ENCODE measurements at regions not wholly inside any gene's neighbourhood (a gene's known extent, or its start where the extent isn't known, plus 50 kb on each side); places are given as distances from the start of the nearest gene placed in this dataset.

GRCh38 chrX:80312448-80312847 is 107.8 kb upstream of the TENT5D start:
- no peak for TF ChIP-seq EZH2 (IDR thresholded peaks at IDR 0.05; ENCODE audit: borderline replicate concordance, insufficient read depth, low read depth, low read length, poor library complexity, severe bottlenecking)
- TF ChIP-seq, protein P1, sequence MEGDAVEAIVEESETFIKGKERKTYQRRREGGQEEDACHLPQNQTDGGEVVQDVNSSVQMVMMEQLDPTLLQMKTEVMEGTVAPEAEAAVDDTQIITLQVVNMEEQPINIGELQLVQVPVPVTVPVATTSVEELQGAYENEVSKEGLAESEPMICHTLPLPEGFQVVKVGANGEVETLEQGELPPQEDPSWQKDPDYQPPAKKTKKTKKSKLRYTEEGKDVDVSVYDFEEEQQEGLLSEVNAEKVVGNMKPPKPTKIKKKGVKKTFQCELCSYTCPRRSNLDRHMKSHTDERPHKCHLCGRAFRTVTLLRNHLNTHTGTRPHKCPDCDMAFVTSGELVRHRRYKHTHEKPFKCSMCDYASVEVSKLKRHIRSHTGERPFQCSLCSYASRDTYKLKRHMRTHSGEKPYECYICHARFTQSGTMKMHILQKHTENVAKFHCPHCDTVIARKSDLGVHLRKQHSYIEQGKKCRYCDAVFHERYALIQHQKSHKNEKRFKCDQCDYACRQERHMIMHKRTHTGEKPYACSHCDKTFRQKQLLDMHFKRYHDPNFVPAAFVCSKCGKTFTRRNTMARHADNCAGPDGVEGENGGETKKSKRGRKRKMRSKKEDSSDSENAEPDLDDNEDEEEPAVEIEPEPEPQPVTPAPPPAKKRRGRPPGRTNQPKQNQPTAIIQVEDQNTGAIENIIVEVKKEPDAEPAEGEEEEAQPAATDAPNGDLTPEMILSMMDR (IDR thresholded peaks at IDR 0.05): no peak
- H3K27me3 Mint-ChIP-seq: no peaks in the 10 kb centered on the region
- no peak for DNase-seq
- ChIA-PET POLR2A (no interaction called here), CTCF (no interaction called here)
- no peaks in the 10 kb centered on the region for H3K4me1 ChIP-seq (ENCODE audit: control insufficient read depth in 2 of 2, insufficient read depth in 2 of 2, low read length in 2 of 2)
- no peaks in the 10 kb centered on the region for H3K9me3 ChIP-seq (ENCODE audit: control extremely low read depth in 1 of 3, control insufficient read depth in 2 of 3, insufficient read depth in 1 of 3, low read length in 2 of 3)
- intact Hi-C loops (cut with micrococcal nuclease): no loop called here
- no peak overlapping the region for H3K27ac Mint-ChIP-seq
- no peak for ATAC-seq (ENCODE audit: low read depth)
- no CpG with 5 or more reads among the region's 3 CpGs for WGBS (ENCODE audit: insufficient coverage)
- H3K9me3 Mint-ChIP-seq (ENCODE audit: insufficient read depth): no peaks in the 10 kb centered on the region
- no peak overlapping the region for H3K27ac ChIP-seq (ENCODE audit: low read length in 2 of 2)
- H2AFZ ChIP-seq (ENCODE audit: insufficient read depth, low read depth, low read length, poor library complexity, severe bottlenecking): no peak overlapping the region
- no peak overlapping the region for H3K9ac ChIP-seq (ENCODE audit: low read length)
- H3K4me1 Mint-ChIP-seq: no peaks in the 10 kb centered on the region
- H3K4me3 Mint-ChIP-seq: no peak overlapping the region
- no peaks in the 10 kb centered on the region for H3K36me3 ChIP-seq (replicated peaks in 1 of 2; ENCODE audit: control extremely low read depth in 1 of 2, control insufficient read depth in 1 of 2, extremely low read depth in 1 of 2, insufficient read depth in 2 of 2, low read length in 1 of 2)
- H3K79me2 ChIP-seq (ENCODE audit: control insufficient read depth, insufficient read depth, low read length): no peaks in the 10 kb centered on the region
- no peak overlapping the region for H3K4me3 ChIP-seq (ENCODE audit: control extremely low read depth in 1 of 5, extremely low read depth in 1 of 5, insufficient read depth in 1 of 5, low read depth in 2 of 5, low read length in 4 of 5)
- H4K20me1 ChIP-seq (ENCODE audit: control insufficient read depth, insufficient read depth, low read length, poor library complexity, severe bottlenecking): no peaks in the 10 kb centered on the region
- H3K4me2 ChIP-seq (replicated peaks; ENCODE audit: low read depth, low read length, poor library complexity, severe bottlenecking): no peak overlapping the region
- H3K27me3 ChIP-seq (replicated peaks in 1 of 4; ENCODE audit: control extremely low read depth in 1 of 4, control insufficient read depth in 3 of 4, insufficient read depth in 4 of 4, low read length in 3 of 4): no peaks in the 10 kb centered on the region

DNA sequence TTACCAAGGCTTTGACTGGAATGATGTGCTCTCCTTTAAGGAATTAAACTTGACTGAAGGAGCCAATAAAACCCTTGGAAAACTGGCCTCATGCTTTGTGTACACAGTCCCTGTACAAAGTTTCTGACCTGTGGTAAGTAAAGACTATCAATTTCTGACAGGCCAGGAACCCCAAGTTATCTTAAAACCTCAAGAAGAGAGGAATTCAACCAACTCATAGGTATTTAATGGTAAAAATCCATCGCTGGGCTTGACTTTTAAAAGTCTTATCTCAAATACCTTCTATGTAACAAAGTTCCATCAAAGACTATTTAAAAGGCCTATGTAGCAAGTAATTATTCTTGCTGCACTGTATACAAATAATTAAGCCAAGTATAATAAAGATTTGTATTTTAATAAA is 103.7 kb upstream of the TENT5D start:
- H3K4me3 ChIP-seq (ENCODE audit: control extremely low read depth in 1 of 5, extremely low read depth in 1 of 5, insufficient read depth in 1 of 5, low read depth in 2 of 5, low read length in 4 of 5): no peak overlapping the region
- H3K27ac ChIP-seq (ENCODE audit: low read length in 2 of 2): no peak overlapping the region
- no peaks in the 10 kb centered on the region for H3K36me3 ChIP-seq (replicated peaks in 1 of 2; ENCODE audit: control extremely low read depth in 1 of 2, control insufficient read depth in 1 of 2, extremely low read depth in 1 of 2, insufficient read depth in 2 of 2, low read length in 1 of 2)
- no peaks in the 10 kb centered on the region for H3K27me3 ChIP-seq (replicated peaks in 1 of 4; ENCODE audit: control extremely low read depth in 1 of 4, control insufficient read depth in 3 of 4, insufficient read depth in 4 of 4, low read length in 3 of 4)
- WGBS (ENCODE audit: insufficient coverage): no CpG with 5 or more reads among the region's 1 CpG
- no peaks in the 10 kb centered on the region for H3K9me3 Mint-ChIP-seq (ENCODE audit: insufficient read depth)
- ChIA-PET POLR2A (no interaction called here), CTCF (interaction anchor here (0.7 kb wide), 1 partner anchor 18 kb away, joined by 3 read pairs; no protein-coding TSS in a partner anchor)
- intact Hi-C loops (cut with micrococcal nuclease): no loop called here
- H3K9ac ChIP-seq (ENCODE audit: low read length): no peak overlapping the region
- H3K4me1 ChIP-seq (ENCODE audit: control insufficient read depth in 2 of 2, insufficient read depth in 2 of 2, low read length in 2 of 2): no peaks in the 10 kb centered on the region
- no peak for DNase-seq
- H4K20me1 ChIP-seq (ENCODE audit: control insufficient read depth, insufficient read depth, low read length, poor library complexity, severe bottlenecking): no peaks in the 10 kb centered on the region
- H2AFZ ChIP-seq (ENCODE audit: insufficient read depth, low read depth, low read length, poor library complexity, severe bottlenecking): no peak overlapping the region
- H3K9me3 ChIP-seq (ENCODE audit: control extremely low read depth in 1 of 3, control insufficient read depth in 2 of 3, insufficient read depth in 1 of 3, low read length in 2 of 3): peaks cover 0 to 6% (median 0%) of the 10 kb centered on the region in 3 donors
- H3K27ac Mint-ChIP-seq: no peak overlapping the region
- no peak overlapping the region for H3K4me2 ChIP-seq (replicated peaks; ENCODE audit: low read depth, low read length, poor library complexity, severe bottlenecking)
- no peak overlapping the region for H3K4me3 Mint-ChIP-seq
- H3K79me2 ChIP-seq (ENCODE audit: control insufficient read depth, insufficient read depth, low read length): no peaks in the 10 kb centered on the region
- H3K4me1 Mint-ChIP-seq: no peaks in the 10 kb centered on the region
- H3K27me3 Mint-ChIP-seq: no peaks in the 10 kb centered on the region
- no peak for ATAC-seq (ENCODE audit: low read depth)
- TF ChIP-seq, protein P1 (IDR thresholded peaks at IDR 0.05): no peak
- TF ChIP-seq EZH2 (IDR thresholded peaks at IDR 0.05; ENCODE audit: borderline replicate concordance, insufficient read depth, low read depth, low read length, poor library complexity, severe bottlenecking): no peak
